ENCODE measurements at regions not wholly inside any gene's neighbourhood (a gene's known extent, or its start where the extent isn't known, plus 50 kb on each side); places are given as distances from the start of the nearest gene placed in this dataset.

- TF ChIP-seq CTCF (IDR thresholded peaks at IDR 0.05; ENCODE audit: insufficient read depth, low read length, poor library complexity, severe bottlenecking) = no peak
- no peak for DNase-seq (ENCODE audit: low read depth)
- no peak overlapping the region for H3K4me3 ChIP-seq (ENCODE audit: low read depth, low read length)
- no peaks in the 10 kb centered on the region for H3K36me3 ChIP-seq (ENCODE audit: control insufficient read depth, insufficient read depth, low read length)
- no peaks in the 10 kb centered on the region for H3K27me3 ChIP-seq (ENCODE audit: control insufficient read depth, insufficient read depth, low read length)
These were observed 98.7 kb upstream of the POU3F3 start for GRCh38 chr2:104755026-104755878.

GRCh38 chr2:104756118-104756517 lies 97.8 kb upstream of the POU3F3 start:
- TF ChIP-seq CTCF (IDR thresholded peaks at IDR 0.05; ENCODE audit: insufficient read depth, low read length, poor library complexity, severe bottlenecking) = no peak
- no peak overlapping the region for H3K4me3 ChIP-seq (ENCODE audit: low read depth, low read length)
- H3K27me3 ChIP-seq (ENCODE audit: control insufficient read depth, insufficient read depth, low read length) = no peaks in the 10 kb centered on the region
- H3K36me3 ChIP-seq (ENCODE audit: control insufficient read depth, insufficient read depth, low read length) = no peaks in the 10 kb centered on the region
- DNase-seq (ENCODE audit: low read depth) = no peak

DNA sequence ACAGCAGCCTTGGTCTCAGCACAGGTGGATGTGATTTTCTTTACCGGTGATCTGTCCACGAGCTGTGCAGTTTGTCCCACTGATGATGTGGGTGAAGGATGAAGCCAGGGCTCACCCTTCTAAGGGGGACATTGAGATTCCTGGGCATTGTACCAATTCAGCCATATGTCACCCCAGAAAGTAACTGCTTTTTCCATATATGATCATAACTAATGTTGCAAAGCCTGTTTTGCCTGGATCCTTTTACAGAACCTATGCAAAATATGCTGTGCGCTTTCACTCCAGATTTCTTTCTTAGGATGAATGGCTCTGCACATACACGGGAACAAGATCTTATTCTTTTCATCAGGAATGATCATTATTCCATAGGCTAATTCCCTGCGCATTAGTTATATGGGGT lies 96.9 kb upstream of the POU3F3 start:
- TF ChIP-seq CTCF (IDR thresholded peaks at IDR 0.05; ENCODE audit: insufficient read depth, low read length, poor library complexity, severe bottlenecking) = no peak
- Histone ChIP-seq H3K27me3 (ENCODE audit: control insufficient read depth, insufficient read depth, low read length) (no peaks in the 10 kb centered on the region), H3K36me3 (ENCODE audit: control insufficient read depth, insufficient read depth, low read length) (no peaks in the 10 kb centered on the region), H3K4me3 (ENCODE audit: low read depth, low read length) (no peak overlapping the region)
- no peak for DNase-seq (ENCODE audit: low read depth)

GRCh38 chr2:104758199-104758620 lies 95.7 kb upstream of the POU3F3 start:
- DNase-seq (ENCODE audit: low read depth) = peak; percentile 26
- Histone ChIP-seq H3K4me3 (ENCODE audit: low read depth, low read length) (no peak overlapping the region), H3K36me3 (ENCODE audit: control insufficient read depth, insufficient read depth, low read length) (no peaks in the 10 kb centered on the region), H3K27me3 (ENCODE audit: control insufficient read depth, insufficient read depth, low read length) (no peaks in the 10 kb centered on the region)
- TF ChIP-seq CTCF (IDR thresholded peaks at IDR 0.05; ENCODE audit: insufficient read depth, low read length, poor library complexity, severe bottlenecking) = no peak

- no peak for TF ChIP-seq CTCF (IDR thresholded peaks at IDR 0.05; ENCODE audit: insufficient read depth, low read length, poor library complexity, severe bottlenecking)
- no peak for DNase-seq (ENCODE audit: low read depth)
These were observed 91.9 kb upstream of the POU3F3 start for GRCh38 chr2:104762031-104762430.

DNA sequence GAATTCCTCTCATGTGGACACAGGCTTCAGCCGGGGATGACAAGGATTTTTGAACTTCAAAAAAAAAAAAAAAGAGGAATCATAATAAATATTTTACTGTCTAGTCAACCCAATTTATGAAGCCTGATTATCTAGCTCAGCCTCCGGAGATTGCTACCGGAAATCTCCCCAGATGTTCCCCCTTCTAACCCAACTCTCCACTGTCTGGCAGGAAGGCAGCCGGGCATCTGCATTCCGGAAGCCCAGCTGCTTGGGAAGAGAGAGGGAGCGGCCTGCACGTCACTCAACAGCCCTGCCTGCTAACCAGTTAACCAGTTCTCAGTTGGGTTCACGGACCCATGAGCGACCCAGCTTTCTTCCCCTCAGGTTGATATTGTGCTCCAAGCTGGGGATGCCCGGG lies 87.2 kb upstream of the POU3F3 start:
- no peaks in the 10 kb centered on the region for H3K36me3 ChIP-seq (ENCODE audit: control insufficient read depth, insufficient read depth, low read length)
- no peak for TF ChIP-seq CTCF (IDR thresholded peaks at IDR 0.05; ENCODE audit: insufficient read depth, low read length, poor library complexity, severe bottlenecking)
- H3K27me3 ChIP-seq (ENCODE audit: control insufficient read depth, insufficient read depth, low read length) = no peaks in the 10 kb centered on the region
- no peak for DNase-seq (ENCODE audit: low read depth)
- H3K4me3 ChIP-seq (ENCODE audit: low read depth, low read length) = no peak overlapping the region

More at GRCh38 chr2:104762031-104762430, 91.9 kb upstream of the POU3F3 start:
- Histone ChIP-seq H3K27me3 (ENCODE audit: control insufficient read depth, insufficient read depth, low read length) (no peaks in the 10 kb centered on the region), H3K36me3 (ENCODE audit: control insufficient read depth, insufficient read depth, low read length) (no peaks in the 10 kb centered on the region), H3K4me3 (ENCODE audit: low read depth, low read length) (no peak overlapping the region)
